H1 (cell line): ENCODE measurements at regions not wholly inside any gene's neighbourhood (a gene's known extent, or its start where the extent isn't known, plus 50 kb on each side); places are given as distances from the start of the nearest gene placed in this dataset.
"Not testable (repeated sequence)": the region's sequence is repeated elsewhere in the genome, so short reads cannot be mapped to it uniquely, and the experiment has no call there.

Experiments
- CTCF ChIA-PET: fragments of 300-600 bp; sonication (Branson Sonifier 250); formaldehyde crosslinking; loops from one replicate; lab custom pipeline; 2021; ENCODE audit not compliant: partially characterized antibody; lab: Charles Lee
- POLR2A ChIA-PET: fragments of 300-600 bp; sonication (Branson Sonifier 250); formaldehyde crosslinking; loops from one replicate; lab custom pipeline; 2021; ENCODE audit warnings: inconsistent platforms; ENCODE audit not compliant: partially characterized antibody; lab: Charles Lee
- DNase-seq, 2 experiments: peaks; one replicate each; pipeline versions ENCODE4 v3.0.0 to v3.0.0-alpha.2; 2010 to 2022; ENCODE audit warnings: low spot score in 2 of 2, low read depth in 1 of 2, mixed read lengths in 1 of 2
- FAIRE-seq: peaks from 2 replicates; lab custom pipeline; 2011; peaks lifted over from hg19 to GRCh38; lab: Jason Lieb, UNC
- H2AFZ ChIP-seq: 2 replicates; pipeline ENCODE4 v1.8.1; 2012; ENCODE audit warnings: low read length, inconsistent platforms
- H2AK5ac ChIP-seq: 2 replicates; pipeline ENCODE4 v1.6.1; 2013; ENCODE audit warnings: low read depth, low read length
- H2BK120ac ChIP-seq: replicated peaks from 2 replicates; pipeline ENCODE3; 2013; ENCODE audit warnings: low read depth, low read length, inconsistent platforms
- H2BK12ac ChIP-seq: 2 replicates; pipeline ENCODE4 v1.6.1; 2013; ENCODE audit warnings: low read depth, low read length
- H2BK15ac ChIP-seq: 2 replicates; pipeline ENCODE4 v1.6.1; 2013; ENCODE audit warnings: low read length
- H2BK20ac ChIP-seq: 2 replicates; pipeline ENCODE4 v1.6.1; 2013; ENCODE audit warnings: low read length
- H2BK5ac ChIP-seq: 2 replicates; pipeline ENCODE4 v1.6.1; 2013; ENCODE audit warnings: low read depth, low read length
- H3K14ac ChIP-seq: 2 replicates; pipeline ENCODE4 v1.6.1; 2013; ENCODE audit warnings: inconsistent platforms; ENCODE audit not compliant: insufficient read length
- H3K18ac ChIP-seq: 2 replicates; pipeline ENCODE4 v1.6.1; 2013; ENCODE audit warnings: low read length; ENCODE audit errors: extremely low read depth
- H3K23ac ChIP-seq: 2 replicates; pipeline ENCODE4 v1.6.1; 2013; ENCODE audit warnings: inconsistent platforms; ENCODE audit not compliant: insufficient read length
- H3K23me2 ChIP-seq: 2 replicates; pipeline ENCODE4 v1.6.1; 2013; ENCODE audit warnings: low read depth, low read length
- H3K27ac ChIP-seq: 2 replicates; pipeline ENCODE4 v1.6.1; 2011; ENCODE audit warnings: low read depth, low read length, inconsistent platforms
- H3K27me3 ChIP-seq, 4 experiments: replicated peaks in 1 of 4; 1 replicate in 1 of 4; 2 replicates in 3 of 4; pipeline versions ENCODE4 v1.6.1 to v1.8.1; 2011 to 2013; ENCODE audit warnings: low read length in 3 of 4, mild to moderate bottlenecking in 3 of 4, inconsistent platforms in 2 of 4, mixed read lengths in 2 of 4, moderate library complexity in 1 of 4; ENCODE audit not compliant: control insufficient read depth in 3 of 4, insufficient read depth in 3 of 4; ENCODE audit errors: extremely low read depth in 1 of 4
- H3K36me3 ChIP-seq, 4 experiments: 2 replicates each; pipeline versions ENCODE4 v1.6.1 to v1.8.1; 2011 to 2013; ENCODE audit warnings: mild to moderate bottlenecking in 4 of 4, low read length in 3 of 4, moderate library complexity in 2 of 4, control low read depth in 1 of 4, inconsistent platforms in 1 of 4; ENCODE audit not compliant: insufficient read depth in 4 of 4, control insufficient read depth in 2 of 4
- H3K4ac ChIP-seq: replicated peaks from 2 replicates; pipeline ENCODE3; 2013; ENCODE audit warnings: low read length, low read depth, mixed read lengths, inconsistent platforms; ENCODE audit not compliant: insufficient read length
- H3K4me1 ChIP-seq, 4 experiments: replicated peaks in 1 of 4; 1 replicate in 1 of 4; 2 replicates in 3 of 4; pipeline versions ENCODE4 v1.6.1 to v1.8.1; 2011 to 2013; ENCODE audit warnings: low read length in 3 of 4, inconsistent platforms in 2 of 4, mixed read lengths in 1 of 4; ENCODE audit not compliant: insufficient read depth in 4 of 4, control insufficient read depth in 3 of 4
- H3K4me2 ChIP-seq, 2 experiments: 2 replicates each; pipeline versions ENCODE4 v1.6.1 to v1.8.1; 2011 to 2013; ENCODE audit warnings: low read depth in 2 of 2, low read length in 2 of 2, control low read depth in 1 of 2, inconsistent platforms in 1 of 2, mild to moderate bottlenecking in 1 of 2; ENCODE audit not compliant: insufficient read depth in 1 of 2
- H3K4me3 ChIP-seq, 4 experiments: fragments of 200-600, 300-600 bp in 1 of 4; sonication (generic), shearing (Covaris generic), sonication (Bioruptor Twin) in 1 of 4; 2 replicates each; pipeline versions ENCODE4 v1.5.1 to v1.8.1; 2011 to 2016; ENCODE audit warnings: low read length in 4 of 4, low read depth in 3 of 4, control low read depth in 2 of 4, inconsistent platforms in 2 of 4, mild to moderate bottlenecking in 2 of 4, mixed read lengths in 1 of 4, moderate library complexity in 1 of 4; ENCODE audit not compliant: insufficient read depth in 2 of 4; ENCODE audit errors: extremely low read depth in 1 of 4
- H3K56ac ChIP-seq: replicated peaks from 2 replicates; pipeline ENCODE3; 2013; ENCODE audit warnings: low read depth, mild to moderate bottlenecking, mixed read lengths, low read length, inconsistent platforms; ENCODE audit not compliant: insufficient read length
- H3K79me1 ChIP-seq: 2 replicates; pipeline ENCODE4 v1.6.1; 2013; ENCODE audit warnings: low read depth, low read length, control low read depth
- H3K79me2 ChIP-seq, 2 experiments: 2 replicates each; pipeline versions ENCODE4 v1.6.1 to v1.8.1; 2012 to 2013; ENCODE audit warnings: low read length in 2 of 2, mild to moderate bottlenecking in 2 of 2, inconsistent platforms in 1 of 2; ENCODE audit not compliant: insufficient read depth in 2 of 2, control insufficient read depth in 1 of 2
- H3K9ac ChIP-seq, 4 experiments: replicated peaks in 1 of 4; 1 replicate in 1 of 4; 2 replicates in 3 of 4; pipeline versions ENCODE4 v1.6.1 to v1.8.1; 2011 to 2013; ENCODE audit warnings: low read depth in 3 of 4, low read length in 3 of 4, control low read depth in 2 of 4, mild to moderate bottlenecking in 2 of 4, moderate library complexity in 2 of 4, inconsistent platforms in 1 of 4; ENCODE audit errors: extremely low read depth in 1 of 4
- H3K9me3 ChIP-seq, 2 experiments: 2 replicates each; pipeline versions ENCODE4 v1.6.1 to v1.8.1; 2012 to 2013; ENCODE audit warnings: mild to moderate bottlenecking in 2 of 2, moderate library complexity in 2 of 2, control low read depth in 1 of 2, inconsistent platforms in 1 of 2, low read depth in 1 of 2, low read length in 1 of 2, mixed read lengths in 1 of 2; ENCODE audit not compliant: insufficient read depth in 2 of 2
- H4K20me1 ChIP-seq, 2 experiments: replicated peaks in 1 of 2; 2 replicates each; pipeline versions ENCODE3 to v1.8.1; 2011 to 2013; ENCODE audit warnings: inconsistent platforms in 2 of 2, low read length in 2 of 2, mild to moderate bottlenecking in 1 of 2; ENCODE audit not compliant: insufficient read depth in 2 of 2, control insufficient read depth in 1 of 2
- H4K5ac ChIP-seq: 2 replicates; pipeline ENCODE4 v1.6.1; 2013; ENCODE audit warnings: low read length, low read depth, mixed read lengths, inconsistent platforms; ENCODE audit not compliant: insufficient read length
- H4K8ac ChIP-seq: 2 replicates; pipeline ENCODE4 v1.8.0; 2013; ENCODE audit warnings: mild to moderate bottlenecking, moderate library complexity, low read length, inconsistent platforms; ENCODE audit not compliant: insufficient read depth; ENCODE audit errors: extremely low read depth
- H4K91ac ChIP-seq: replicated peaks from 2 replicates; pipeline ENCODE3; 2013; ENCODE audit warnings: low read length, mixed read lengths, inconsistent platforms; ENCODE audit not compliant: insufficient read length
- CTCF ChIP-seq, 3 experiments: IDR thresholded peaks; 1 replicate in 2 of 3; 2 replicates in 1 of 3; pipeline versions ENCODE4 v1.5.1 to v1.6.1; 2011; ENCODE audit warnings: low read length in 3 of 3, mild to moderate bottlenecking in 3 of 3, inconsistent platforms in 2 of 3, low read depth in 1 of 3, moderate library complexity in 1 of 3; ENCODE audit not compliant: insufficient read depth in 1 of 3; ENCODE audit errors: control extremely low read depth in 1 of 3
- WGBS, 2 experiments: shearing (Covaris generic) in 1 of 2; methylation state at CpG; one replicate each; pipeline versions ENCODE4 v1.1.6 to v1.1.7; 2013 to 2015; ENCODE audit warnings: low lambda C conversion rate in 2 of 2, mixed read lengths in 2 of 2, inconsistent platforms in 1 of 2, low coverage in 1 of 2, missing lambda C conversion rate in 1 of 2; ENCODE audit not compliant: insufficient replicate concordance in 2 of 2, insufficient coverage in 1 of 2, insufficient read length in 1 of 2; ENCODE audit errors: extremely low coverage in 1 of 2, missing lambda C conversion rate in 1 of 2; 5-methylcytosine and 5-hydroxymethylcytosine counted together

- WGBS, 2 experiments = 28% methylated on average over 3 of the region's 12 CpGs; no CpG with 5 or more reads in 1 of the 2 experiments
- H3K9ac ChIP-seq, H3K4ac ChIP-seq, H2AFZ ChIP-seq, H4K91ac ChIP-seq, H3K4me3 ChIP-seq, H3K4me1 ChIP-seq, H3K4me2 ChIP-seq, H3K9me3 ChIP-seq, H4K8ac ChIP-seq, CTCF ChIA-PET, H3K27ac ChIP-seq, H2BK20ac ChIP-seq, H2AK5ac ChIP-seq, FAIRE-seq, H4K20me1 ChIP-seq, H4K5ac ChIP-seq, H3K79me2 ChIP-seq, H3K79me1 ChIP-seq, H2BK12ac ChIP-seq, H3K36me3 ChIP-seq, H2BK120ac ChIP-seq, H3K23me2 ChIP-seq, H3K23ac ChIP-seq, H3K18ac ChIP-seq, H3K56ac ChIP-seq, H2BK15ac ChIP-seq, POLR2A ChIA-PET, H3K27me3 ChIP-seq, H2BK5ac ChIP-seq, H3K14ac ChIP-seq: not testable (repeated sequence)
- DNase-seq = peak in 1 of 2 experiments; percentile 52
- TF ChIP-seq CTCF (IDR thresholded peaks at IDR 0.05; ENCODE audit: control extremely low read depth in 1 of 3, insufficient read depth in 1 of 3, low read depth in 1 of 3, low read length in 3 of 3) = peak in 1 of 3 experiments; percentile 15; a peak in 1 of 4 replicates
These were observed 246.3 kb downstream of the IL15 start for GRCh38 chr4:141882650-141883049.
